GM12878 (cell line): ENCODE measurements at regions not wholly inside any gene's neighbourhood (a gene's known extent, or its start where the extent isn't known, plus 50 kb on each side); places are given as distances from the start of the nearest gene placed in this dataset.

ENCODE experiments used
- ATAC-seq: fragments of 200-7000 bp; cut with Tn5 transposase; 3 replicates; pipeline ENCODE4 v1.9.1; 2020; ENCODE audit warnings: mild to moderate bottlenecking, moderate library complexity
- BruUV-seq: library from RNA; stranded (reverse); fragments of 400-500 nt; replicated peaks from 2 replicates; lab custom pipeline; 2021; lab: Mats Ljungman, UMichigan
- CTCF ChIA-PET: fragments of 300-600 bp; sonication (Branson Sonifier 250); formaldehyde crosslinking; extraction: SDS; loops from one replicate; lab custom pipeline; 2021; ENCODE audit warnings: inconsistent platforms; lab: Yijun Ruan, JAX
- POLR2A ChIA-PET: fragments of 350-600 bp; formaldehyde crosslinking; extraction: SDS; loops from one replicate; lab custom pipeline; 2021; ENCODE audit warnings: inconsistent platforms; lab: Charles Lee
- RAD21 ChIA-PET: fragments of 300-600 bp; sonication (Branson Sonifier 250); formaldehyde crosslinking; loops from one replicate; lab custom pipeline; 2023; ENCODE audit warnings: antibody characterized with exemption; ENCODE audit not compliant: unreplicated experiment; lab: Charles Lee
- SMC1A ChIA-PET: fragments of 300-600 bp; sonication (Branson Sonifier 250); formaldehyde crosslinking; loops from one replicate; lab custom pipeline; 2023; ENCODE audit not compliant: unreplicated experiment, uncharacterized antibody; lab: Charles Lee
- DNase-seq: peaks from one replicate; pipeline ENCODE4 v3.0.0-alpha.2; 2011; ENCODE audit warnings: low read depth, low spot score
- FAIRE-seq: peaks from 3 replicates; lab custom pipeline; 2011; peaks lifted over from hg19 to GRCh38; lab: Jason Lieb, UNC
- H2AFZ ChIP-seq: 2 replicates; pipeline ENCODE4 v1.6.0; 2011; ENCODE audit warnings: low read depth, low read length, control low read depth; ENCODE audit not compliant: control insufficient read depth
- H3K27ac ChIP-seq: 2 replicates; pipeline ENCODE4 v1.5.1; 2011; ENCODE audit warnings: control low read depth; ENCODE audit not compliant: control insufficient read depth, insufficient read depth
- H3K27me3 ChIP-seq, 2 experiments: replicated peaks in 1 of 2; 2 replicates each; pipeline versions ENCODE4 v1.6.0 to v1.6.1; 2011; ENCODE audit warnings: low read length in 1 of 2; ENCODE audit not compliant: control insufficient read depth in 2 of 2, insufficient read depth in 2 of 2
- H3K36me3 ChIP-seq, 2 experiments: 2 replicates each; pipeline ENCODE4 v1.5.1; 2011; ENCODE audit warnings: low read length in 1 of 2; ENCODE audit not compliant: control insufficient read depth in 2 of 2, insufficient read depth in 2 of 2
- H3K4me1 ChIP-seq: 2 replicates; pipeline ENCODE4 v1.6.1; 2011; ENCODE audit warnings: mild to moderate bottlenecking, low read length, moderate library complexity, mixed read lengths; ENCODE audit not compliant: control insufficient read depth, insufficient read depth
- H3K4me2 ChIP-seq: 2 replicates; pipeline ENCODE4 v1.6.0; 2011; ENCODE audit warnings: control low read depth; ENCODE audit not compliant: control insufficient read depth, insufficient read depth
- H3K4me3 ChIP-seq: fragments of 200-600 bp; sonication (generic); 2 replicates; pipeline ENCODE4 v1.5.1; 2016
- H3K79me2 ChIP-seq: 2 replicates; pipeline ENCODE4 v1.6.0; 2011; ENCODE audit warnings: low read length; ENCODE audit not compliant: control insufficient read depth, insufficient read depth
- H3K9ac ChIP-seq: 2 replicates; pipeline ENCODE4 v1.8.0; 2011; ENCODE audit warnings: low read length, control low read depth, mixed read lengths; ENCODE audit not compliant: control insufficient read depth, insufficient read depth
- H3K9me3 ChIP-seq: replicated peaks from 3 replicates; pipeline ENCODE4 v1.5.1; 2011; ENCODE audit warnings: mild to moderate bottlenecking, low read length; ENCODE audit not compliant: control insufficient read depth, insufficient read depth
- H4K20me1 ChIP-seq: 2 replicates; pipeline ENCODE4 v1.6.0; 2011; ENCODE audit not compliant: control insufficient read depth, insufficient read depth
- BACH1 ChIP-seq: fragments of 450-650 bp; IDR thresholded peaks from 2 replicates; pipeline ENCODE4 v1.6.1; 2017; ENCODE audit warnings: mild to moderate bottlenecking, borderline replicate concordance
- BCL11A ChIP-seq: IDR thresholded peaks from 2 replicates; pipeline ENCODE4 v1.6.1; 2011; ENCODE audit warnings: low read depth, low read length
- CBFB ChIP-seq: IDR thresholded peaks from 2 replicates; pipeline ENCODE4 v1.6.1; 2016; ENCODE audit warnings: antibody characterized with exemption, low read depth
- CBX3 ChIP-seq: fragments of 200-600 bp; sonication (generic); IDR thresholded peaks from 2 replicates; pipeline ENCODE4 v1.6.1; 2016; ENCODE audit warnings: low read depth, borderline replicate concordance
- RAD21 ChIP-seq: IDR thresholded peaks from 2 replicates; pipeline ENCODE4 v1.6.1; 2011; ENCODE audit warnings: mild to moderate bottlenecking, low read depth, low read length, moderate library complexity; ENCODE audit not compliant: insufficient read depth
- TCF12 ChIP-seq: IDR thresholded peaks from 2 replicates; pipeline ENCODE4 v1.6.1; 2011; ENCODE audit warnings: low read depth, mild to moderate bottlenecking, low read length
- ZNF24 ChIP-seq: fragments of 450-650 bp; IDR thresholded peaks from 2 replicates; pipeline ENCODE4 v1.6.1; 2017; ENCODE audit warnings: antibody characterized with exemption, mild to moderate bottlenecking
- ZNF687 ChIP-seq: fragments of 450-650 bp; IDR thresholded peaks from 2 replicates; pipeline ENCODE4 v1.6.1; 2017; ENCODE audit warnings: mild to moderate bottlenecking, moderate library complexity
- WGBS: methylation state at CpG from one replicate; pipeline ENCODE4 v1.1.6; 2016; ENCODE audit warnings: low lambda C conversion rate; ENCODE audit not compliant: insufficient replicate concordance, insufficient coverage; ENCODE audit errors: missing lambda C conversion rate; 5-methylcytosine and 5-hydroxymethylcytosine counted together
- in situ Hi-C: fragments of 300-500 bp; cut with MboI; formaldehyde crosslinking; loops from 9 replicates; pipeline ENCODE4 v1.14.3; 2018; ENCODE audit warnings: mixed read lengths
- intact Hi-C: fragments of 100-400 bp; cut with micrococcal nuclease; formaldehyde crosslinking; loops from one replicate; pipeline ENCODE4 v1.14.2; 2022; ENCODE audit not compliant: unreplicated experiment

- no peak overlapping the region for H2AFZ ChIP-seq
- POLR2A ChIA-PET, result no interaction called here
- no peaks in the 10 kb centered on the region for H3K36me3 ChIP-seq
- no peak overlapping the region for H3K9ac ChIP-seq
- RAD21 ChIA-PET, result no interaction called here
- H3K27me3 ChIP-seq, result no peaks in the 10 kb centered on the region; a peak in 1 of 4 replicates
- H3K4me3 ChIP-seq, result no peak overlapping the region
- BruUV-seq, result no TSS peak
- no peaks in the 10 kb centered on the region for H3K9me3 ChIP-seq
- DNase-seq, result no peak
- H3K27ac ChIP-seq, result no peak overlapping the region
- TF ChIP-seq BCL11A, result no peak
- TF ChIP-seq ZNF24, result no peak
- TF ChIP-seq CBX3, result no peak
- TF ChIP-seq BACH1, result no peak
- no peak for TF ChIP-seq TCF12
- TF ChIP-seq ZNF687, result no peak
- TF ChIP-seq RAD21, result no peak
- no peak for TF ChIP-seq CBFB
- TF ChIP-seq, all 136 proteins: peak for 0
- H3K4me2 ChIP-seq, result no peak overlapping the region
- ChIA-PET CTCF (no interaction called here), SMC1A (no interaction called here)
- H3K79me2 ChIP-seq, result no peaks in the 10 kb centered on the region
- WGBS, result 48% methylated on average over 9 of the region's 9 CpGs
- ATAC-seq, result no peak
- FAIRE-seq, result no peak
- intact Hi-C loops (no loop called here), in situ Hi-C loops (no loop called here)
- H4K20me1 ChIP-seq, result no peaks in the 10 kb centered on the region
- no peaks in the 10 kb centered on the region for H3K4me1 ChIP-seq
Measured at GRCh38 chr7:156401617-156402016, 239.0 kb upstream of the RNF32 start.
